Cardiac septum (tissue), 1 donor: ENCODE measurements at regions not wholly inside any gene's neighbourhood (a gene's known extent, or its start where the extent isn't known, plus 50 kb on each side); places are given as distances from the start of the nearest gene placed in this dataset.

ENCODE experiments used
- DNase-seq: peaks from one replicate; pipeline ENCODE4 v3.0.0-alpha.2; 2020; ENCODE audit warnings: low spot score
- intact Hi-C: fragments of 100-400 bp; cut with DNase I; formaldehyde crosslinking; loops from one replicate; pipeline ENCODE4 v1.14.0; 2022
- donor health status: DM: no; HTN: no; CAD: no.

DNA sequence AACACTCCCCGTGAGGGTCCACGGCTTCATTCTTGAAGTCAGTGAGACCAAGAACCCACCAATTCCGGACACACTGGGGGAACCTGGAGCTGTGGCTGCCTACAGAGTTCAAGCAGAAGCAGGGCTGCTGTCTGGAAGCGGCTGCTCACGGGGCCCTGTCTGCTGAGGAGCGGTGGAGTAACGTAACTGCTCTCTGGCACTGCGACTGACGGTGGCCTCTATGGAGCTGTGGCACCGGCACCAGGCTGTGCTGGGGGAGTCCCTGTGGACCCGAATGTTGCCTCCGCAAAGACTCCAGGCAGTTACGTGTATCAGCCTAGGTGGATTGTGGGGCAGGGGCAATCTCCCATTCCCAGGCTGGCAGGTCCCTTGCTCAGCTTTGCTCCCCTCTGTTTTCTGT, 703.3 kb upstream of the FRG1 start:
- no peak for DNase-seq
- intact Hi-C loops, result no loop called here

GRCh38 chr4:189255636-189256035, 685.0 kb upstream of the FRG1 start:
- intact Hi-C loops, result no loop called here
- no peak for DNase-seq

- intact Hi-C loops, result no loop called here
- no peak for DNase-seq
These were observed 679.2 kb upstream of the FRG1 start for GRCh38 chr4:189261475-189261874.

DNA sequence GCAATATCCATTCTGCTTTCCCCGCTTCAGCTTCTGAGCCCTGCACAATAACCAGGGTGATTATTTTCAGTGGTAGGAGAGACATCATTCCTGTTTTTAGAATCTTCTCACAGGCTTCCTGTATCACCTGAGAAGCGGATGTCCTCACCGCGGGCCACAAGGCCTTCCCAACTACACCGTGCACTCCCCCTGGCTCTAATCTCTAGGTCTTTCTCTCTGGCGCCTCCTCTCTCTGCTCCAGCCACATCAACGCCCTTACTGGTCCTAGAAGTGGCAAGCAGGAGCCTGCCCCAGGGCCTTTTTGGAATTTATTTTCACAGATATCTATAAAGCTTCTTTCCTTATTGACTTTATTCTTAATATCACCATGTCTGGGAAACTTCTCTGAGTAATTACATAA, 675.2 kb upstream of the FRG1 start:
- peak; percentile 20 for DNase-seq
- intact Hi-C loops, result no loop called here

DNA sequence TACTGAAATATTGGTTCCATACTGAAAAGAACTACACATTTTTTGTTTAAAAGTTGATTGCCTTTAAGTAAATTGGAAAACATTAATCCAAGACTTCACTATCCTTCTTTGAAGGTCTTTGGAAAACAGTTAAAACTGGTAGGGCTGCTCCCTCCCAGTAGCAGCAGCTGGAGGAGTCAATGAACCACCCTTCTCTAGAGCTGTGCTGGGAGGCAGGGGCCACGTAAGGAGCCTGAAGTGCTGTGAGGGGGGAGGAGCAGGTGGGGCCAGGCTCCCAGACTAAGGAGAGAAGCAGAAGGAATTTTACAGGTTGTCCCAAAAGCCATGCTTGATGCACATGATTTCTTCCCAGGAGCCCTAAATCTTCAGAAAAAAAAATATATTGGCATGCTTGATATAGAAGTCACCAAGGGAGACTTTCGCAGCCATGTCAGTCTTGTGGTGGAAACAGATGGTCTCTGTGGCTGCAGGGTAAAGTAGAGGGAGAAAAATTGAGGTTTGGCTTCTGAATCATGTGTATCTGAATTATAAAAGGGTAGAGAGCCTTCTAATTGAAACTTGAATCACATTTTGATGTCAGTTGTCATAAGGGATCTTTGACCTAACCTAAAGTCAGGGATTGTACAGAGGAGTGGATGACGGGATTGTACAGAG, 673.2 kb upstream of the FRG1 start:
- intact Hi-C loops, result no loop called here
- DNase-seq, result no peak

- intact Hi-C loops, result no loop called here
- DNase-seq, result no peak
These were observed 662.0 kb upstream of the FRG1 start for GRCh38 chr4:189278597-189279165.

GRCh38 chr4:189279188-189279587, 661.5 kb upstream of the FRG1 start:
- no peak for DNase-seq
- intact Hi-C loops, result no loop called here

- intact Hi-C loops, result no loop called here
These were observed 655.3 kb upstream of the FRG1 start for GRCh38 chr4:189285377-189285776.

GRCh38 chr4:189291939-189292338, 648.7 kb upstream of the FRG1 start:
- DNase-seq, result no peak
- intact Hi-C loops, result no loop called here

More at GRCh38 chr4:189285377-189285776, 655.3 kb upstream of the FRG1 start:
- no peak for DNase-seq

GRCh38 chr4:189293459-189293858, 647.2 kb upstream of the FRG1 start:
- DNase-seq, result no peak

GRCh38 chr4:189294574-189294973, 646.1 kb upstream of the FRG1 start:
- DNase-seq, result no peak
- intact Hi-C loops, result no loop called here

More at GRCh38 chr4:189293459-189293858, 647.2 kb upstream of the FRG1 start:
- intact Hi-C loops, result no loop called here

DNA sequence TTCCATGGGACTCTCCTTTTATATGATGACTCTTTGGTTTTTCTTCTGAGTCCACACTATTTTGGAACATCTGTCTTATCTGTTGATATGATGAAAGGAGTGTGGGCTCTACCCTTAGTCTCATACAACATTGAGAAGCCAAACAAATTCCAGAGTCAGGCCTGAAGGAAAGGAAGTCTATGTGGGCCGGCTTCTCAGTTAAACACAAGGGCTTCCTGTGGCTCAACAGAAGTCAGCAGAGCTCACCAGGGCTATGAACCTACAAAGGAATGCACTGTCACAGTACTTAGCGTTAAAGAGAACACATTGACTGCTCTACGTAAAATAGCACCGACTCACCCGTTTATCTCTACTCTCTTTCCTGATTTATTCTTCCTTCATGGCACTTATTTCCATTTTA, 641.0 kb upstream of the FRG1 start:
- no peak for DNase-seq
- intact Hi-C loops, result no loop called here

DNA sequence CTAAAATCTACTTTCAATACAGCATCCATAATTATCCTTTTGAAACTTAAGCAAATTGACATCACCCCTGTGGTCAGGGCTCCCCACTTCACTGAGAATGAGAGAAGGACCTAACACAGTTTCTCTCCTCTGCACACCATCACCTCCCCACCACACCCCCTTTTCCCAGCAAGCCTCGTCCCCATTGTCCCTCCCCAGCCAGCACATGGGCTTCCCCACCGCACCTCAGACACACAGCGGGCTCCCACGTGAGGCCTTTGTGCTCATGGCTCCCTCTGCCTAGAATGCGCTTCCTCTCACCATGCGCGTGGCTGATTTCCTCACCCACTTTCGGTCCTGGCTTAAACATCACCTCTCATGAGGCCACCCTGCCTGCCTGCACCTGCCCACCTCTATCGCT, 639.0 kb upstream of the FRG1 start:
- intact Hi-C loops, result no loop called here
- DNase-seq, result no peak

- no peak for DNase-seq
- intact Hi-C loops, result no loop called here
These were observed 638.0 kb upstream of the FRG1 start for GRCh38 chr4:189302719-189303118.

- intact Hi-C loops, result no loop called here
These were observed 636.5 kb upstream of the FRG1 start for GRCh38 chr4:189304167-189304566.

DNA sequence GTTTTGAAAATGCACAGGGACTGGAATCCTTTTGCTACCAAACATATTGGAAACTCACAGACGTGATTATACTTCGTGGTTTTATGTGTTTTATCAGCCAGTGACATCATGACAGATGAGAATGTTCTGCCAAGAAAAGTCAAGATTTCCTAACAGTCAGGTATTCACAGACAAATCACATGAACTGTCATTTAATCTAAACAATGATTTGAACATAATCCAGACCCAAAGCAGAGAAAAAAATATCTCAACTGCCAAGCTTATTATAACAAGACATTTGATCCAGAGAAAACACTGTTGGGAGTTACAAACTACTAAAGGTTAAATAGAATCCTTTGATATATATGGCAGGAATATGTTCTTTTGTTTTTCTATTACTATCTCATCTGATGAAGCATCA, 635.9 kb upstream of the FRG1 start:
- DNase-seq, result no peak
- intact Hi-C loops, result no loop called here

More at GRCh38 chr4:189304167-189304566, 636.5 kb upstream of the FRG1 start:
- DNase-seq, result no peak

- DNase-seq, result no peak
- intact Hi-C loops, result no loop called here
These were observed 635.2 kb upstream of the FRG1 start for GRCh38 chr4:189305500-189305899.

DNA sequence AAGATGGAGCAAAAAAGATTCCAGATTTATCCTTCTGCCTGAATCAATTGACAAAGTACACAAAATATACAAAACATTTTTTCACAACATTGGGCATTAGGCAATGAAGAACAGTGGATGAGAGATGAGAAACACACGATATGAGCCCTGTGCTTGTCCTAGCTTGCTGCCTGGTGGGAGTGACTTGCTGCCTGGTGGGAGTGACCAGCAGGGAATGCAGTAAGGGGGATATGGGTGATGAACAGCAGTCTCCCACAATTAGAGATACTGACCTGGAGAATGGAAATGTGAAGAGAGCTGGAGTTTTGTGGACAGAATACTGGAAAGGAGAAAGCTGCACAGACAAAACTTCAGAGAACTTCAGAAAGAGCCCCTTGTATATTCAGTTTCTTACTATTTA, 629.4 kb upstream of the FRG1 start:
- intact Hi-C loops, result no loop called here
- no peak for DNase-seq

DNA sequence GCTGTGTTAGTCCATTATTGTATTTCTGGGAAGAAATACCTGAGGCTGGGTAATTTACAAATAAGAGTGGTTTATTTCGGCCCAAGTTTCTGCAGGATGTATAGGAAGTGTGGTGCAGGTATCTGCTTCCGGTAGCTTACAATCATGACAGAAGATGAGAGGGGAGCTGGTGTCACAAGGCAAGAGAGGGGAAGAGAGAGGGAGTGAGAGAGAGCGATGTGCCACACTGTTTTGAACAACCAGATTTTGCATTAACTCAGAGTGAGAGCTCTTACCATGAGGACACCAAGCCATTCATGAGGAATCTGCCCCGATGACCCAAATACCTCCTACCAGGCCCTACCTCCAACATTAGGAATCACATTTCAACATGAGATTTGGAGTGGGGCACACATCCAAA, 627.6 kb upstream of the FRG1 start:
- intact Hi-C loops, result no loop called here
- no peak for DNase-seq

DNA sequence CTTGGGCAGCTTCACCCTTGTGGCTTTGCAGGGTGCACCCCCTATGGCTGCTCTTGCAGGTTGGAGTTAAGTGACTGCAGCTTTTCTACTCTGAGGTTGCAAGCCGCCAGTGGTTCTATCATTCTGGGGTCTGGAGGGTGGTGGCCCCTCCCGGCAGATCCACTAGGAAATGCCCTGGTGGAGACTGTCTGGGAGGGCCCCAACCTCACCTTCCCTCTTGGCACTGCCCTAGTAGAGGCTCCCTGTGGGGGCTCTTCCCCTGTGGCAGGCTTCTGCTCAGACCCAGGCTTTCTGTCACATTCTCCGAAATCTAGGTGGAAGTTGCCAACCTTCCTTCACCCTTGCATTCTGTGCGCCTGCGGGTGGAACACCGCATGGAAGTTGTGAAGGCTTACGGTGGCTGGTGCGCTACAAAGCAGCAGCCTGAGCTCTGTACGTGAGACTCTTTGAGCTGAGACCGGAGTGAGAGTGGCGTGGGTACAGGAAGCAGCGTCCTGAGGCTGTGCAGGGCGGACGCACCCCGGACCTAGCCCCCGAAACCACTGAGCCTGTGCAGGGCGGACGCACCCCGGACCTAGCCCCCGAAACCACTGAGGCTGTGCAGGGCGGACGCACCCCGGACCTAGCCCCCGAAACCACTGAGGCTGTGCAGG, 626.7 kb upstream of the FRG1 start:
- intact Hi-C loops, result no loop called here
- no peak for DNase-seq

GRCh38 chr4:189322426-189322825, 618.2 kb upstream of the FRG1 start:
- no peak for DNase-seq
- intact Hi-C loops, result no loop called here
